OCI-LY1 (cell line): ENCODE measurements at regions not wholly inside any gene's neighbourhood (a gene's known extent, or its start where the extent isn't known, plus 50 kb on each side); places are given as distances from the start of the nearest gene placed in this dataset.

Source experiments
- H2AFZ ChIP-seq: fragments of 200-600 bp; sonication (generic), shearing (Covaris generic); 2 replicates; pipeline ENCODE4 v1.6.0; 2014; ENCODE audit warnings: antibody characterized with exemption, mild to moderate bottlenecking, low read length
- H3F3A ChIP-seq: fragments of 200-600 bp; sonication (generic), shearing (Covaris generic); 2 replicates; pipeline ENCODE4 v1.6.0; 2014; ENCODE audit warnings: mild to moderate bottlenecking, antibody characterized with exemption, low read length, moderate library complexity; ENCODE audit not compliant: insufficient read depth
- H3K27ac ChIP-seq: fragments of 200-600 bp; sonication (generic); 2 replicates; pipeline ENCODE4 v1.5.1; 2014; ENCODE audit warnings: low read length, mixed run types, mild to moderate bottlenecking, low read depth; ENCODE audit not compliant: poor library complexity, severe bottlenecking
- H3K27me3 ChIP-seq: fragments of 200-600 bp; sonication (generic); 2 replicates; pipeline ENCODE4 v1.6.0; 2014; ENCODE audit warnings: antibody characterized with exemption, mild to moderate bottlenecking, low read length, moderate library complexity; ENCODE audit not compliant: insufficient read depth
- H3K36me3 ChIP-seq: fragments of 200-600 bp; sonication (generic); 2 replicates; pipeline ENCODE4 v1.6.1; 2014; ENCODE audit warnings: mild to moderate bottlenecking, antibody characterized with exemption, low read length, moderate library complexity, mixed read lengths; ENCODE audit not compliant: insufficient read depth
- H3K4me1 ChIP-seq: fragments of 200-600 bp; sonication (generic); 2 replicates; pipeline ENCODE4 v1.5.1; 2014; ENCODE audit warnings: mild to moderate bottlenecking, low read length, moderate library complexity; ENCODE audit not compliant: insufficient read depth, severe bottlenecking
- H3K4me2 ChIP-seq: fragments of 200-600 bp; sonication (generic), shearing (Covaris generic); 2 replicates; pipeline ENCODE4 v1.6.1; 2014; ENCODE audit warnings: low read length
- H3K4me3 ChIP-seq: fragments of 200-600 bp; sonication (generic); 2 replicates; pipeline ENCODE4 v1.5.1; 2014; ENCODE audit warnings: low read length, low read depth, mild to moderate bottlenecking, mixed read lengths; ENCODE audit not compliant: poor library complexity, severe bottlenecking
- H3K79me2 ChIP-seq: fragments of 200-600 bp; shearing (Covaris generic); 2 replicates; pipeline ENCODE4 v1.6.1; 2016; ENCODE audit warnings: mixed run types, low read length, mixed read lengths; ENCODE audit not compliant: insufficient read depth
- H3K9ac ChIP-seq: fragments of 200-600 bp; sonication (generic), shearing (Covaris generic); 2 replicates; pipeline ENCODE4 v1.6.1; 2014; ENCODE audit warnings: mild to moderate bottlenecking, low read length, mixed read lengths
- H3K9me2 ChIP-seq: fragments of 200-600 bp; sonication (generic), shearing (Covaris generic); 2 replicates; pipeline ENCODE4 v1.6.1; 2014; ENCODE audit warnings: low read depth, mild to moderate bottlenecking, low read length, mixed read lengths
- H3K9me3 ChIP-seq: fragments of 200-600 bp; shearing (Covaris generic); 2 replicates; pipeline ENCODE4 v1.6.1; 2014; ENCODE audit warnings: low read length, mixed read lengths
- H4K20me1 ChIP-seq: fragments of 200-600 bp; sonication (generic), shearing (Covaris generic); 2 replicates; pipeline ENCODE4 v1.6.0; 2016; ENCODE audit warnings: mild to moderate bottlenecking, low read length; ENCODE audit not compliant: insufficient read depth
- EZH2 ChIP-seq: fragments of 200-600 bp; sonication (generic), shearing (Covaris generic); IDR thresholded peaks from 2 replicates; pipeline ENCODE4 v1.8.0; 2017; ENCODE audit warnings: borderline replicate concordance, mixed run types, mild to moderate bottlenecking, antibody characterized with exemption, low read length, moderate library complexity, mixed read lengths
- TF ChIP-seq, protein P1 (sequence below): fragments of 200-600 bp; sonication (generic), shearing (Covaris generic); IDR thresholded peaks from 2 replicates; pipeline ENCODE4 v1.5.1; 2017; ENCODE audit warnings: mild to moderate bottlenecking, antibody characterized with exemption, low read length, moderate library complexity, mixed read lengths

DNA sequence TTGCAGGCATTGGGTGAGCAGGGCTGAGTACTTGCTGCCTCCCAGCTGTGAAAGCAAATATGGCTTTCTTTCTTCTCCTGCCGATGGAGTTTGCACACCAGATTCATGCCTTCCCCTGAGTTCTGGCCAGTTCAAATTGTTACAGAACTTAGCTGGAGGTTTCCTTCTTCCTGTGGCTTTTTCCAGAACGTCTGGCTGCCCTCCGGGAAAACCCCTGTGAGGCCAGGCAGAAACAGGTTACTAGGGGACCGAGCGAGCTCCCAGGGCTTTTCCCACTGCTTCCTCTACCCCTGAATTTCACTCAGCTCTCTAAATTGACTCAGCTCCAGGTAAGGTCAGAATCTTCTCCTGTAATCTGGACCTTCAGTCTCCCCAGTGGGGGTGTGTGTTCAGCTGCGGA lies 482.4 kb downstream of the C4orf33 start:
- H3F3A ChIP-seq: no peaks in the 10 kb centered on the region
- H3K9ac ChIP-seq: no peak overlapping the region
- no peaks in the 10 kb centered on the region for H3K9me2 ChIP-seq
- no peak for TF ChIP-seq EZH2
- TF ChIP-seq, protein P1, sequence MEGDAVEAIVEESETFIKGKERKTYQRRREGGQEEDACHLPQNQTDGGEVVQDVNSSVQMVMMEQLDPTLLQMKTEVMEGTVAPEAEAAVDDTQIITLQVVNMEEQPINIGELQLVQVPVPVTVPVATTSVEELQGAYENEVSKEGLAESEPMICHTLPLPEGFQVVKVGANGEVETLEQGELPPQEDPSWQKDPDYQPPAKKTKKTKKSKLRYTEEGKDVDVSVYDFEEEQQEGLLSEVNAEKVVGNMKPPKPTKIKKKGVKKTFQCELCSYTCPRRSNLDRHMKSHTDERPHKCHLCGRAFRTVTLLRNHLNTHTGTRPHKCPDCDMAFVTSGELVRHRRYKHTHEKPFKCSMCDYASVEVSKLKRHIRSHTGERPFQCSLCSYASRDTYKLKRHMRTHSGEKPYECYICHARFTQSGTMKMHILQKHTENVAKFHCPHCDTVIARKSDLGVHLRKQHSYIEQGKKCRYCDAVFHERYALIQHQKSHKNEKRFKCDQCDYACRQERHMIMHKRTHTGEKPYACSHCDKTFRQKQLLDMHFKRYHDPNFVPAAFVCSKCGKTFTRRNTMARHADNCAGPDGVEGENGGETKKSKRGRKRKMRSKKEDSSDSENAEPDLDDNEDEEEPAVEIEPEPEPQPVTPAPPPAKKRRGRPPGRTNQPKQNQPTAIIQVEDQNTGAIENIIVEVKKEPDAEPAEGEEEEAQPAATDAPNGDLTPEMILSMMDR: no peak
- no peak overlapping the region for H3K4me2 ChIP-seq
- no peaks in the 10 kb centered on the region for H3K4me1 ChIP-seq
- no peaks in the 10 kb centered on the region for H3K79me2 ChIP-seq
- no peak overlapping the region for H3K27ac ChIP-seq
- H3K27me3 ChIP-seq: no peaks in the 10 kb centered on the region
- H3K4me3 ChIP-seq: no peak overlapping the region
- H2AFZ ChIP-seq: no peak overlapping the region
- no peaks in the 10 kb centered on the region for H3K9me3 ChIP-seq
- H4K20me1 ChIP-seq: no peaks in the 10 kb centered on the region
- no peaks in the 10 kb centered on the region for H3K36me3 ChIP-seq

DNA sequence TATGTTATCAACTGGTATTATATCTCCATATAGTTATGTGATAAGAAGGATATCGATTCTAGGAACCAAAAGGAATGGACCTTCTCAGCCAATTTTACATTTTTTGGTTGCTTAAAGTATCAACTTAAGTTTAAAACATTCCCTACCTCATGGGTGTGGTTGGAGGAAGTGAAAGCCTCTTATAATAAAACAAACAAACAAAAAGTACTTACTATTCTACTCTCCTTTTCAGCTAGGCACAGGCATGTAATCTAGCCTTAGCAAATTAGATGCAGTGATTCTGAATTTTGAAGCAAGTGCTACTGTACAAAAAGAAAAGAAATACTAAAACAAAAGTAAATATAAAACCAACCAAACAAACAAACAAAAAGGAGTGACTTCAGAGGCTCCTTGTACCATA lies 485.4 kb downstream of the C4orf33 start:
- no peak overlapping the region for H3K9ac ChIP-seq
- no peak overlapping the region for H3K4me3 ChIP-seq
- H2AFZ ChIP-seq: no peak overlapping the region
- no peaks in the 10 kb centered on the region for H3K9me2 ChIP-seq
- no peaks in the 10 kb centered on the region for H3K9me3 ChIP-seq
- no peaks in the 10 kb centered on the region for H4K20me1 ChIP-seq
- H3K4me1 ChIP-seq: no peaks in the 10 kb centered on the region
- H3K79me2 ChIP-seq: no peaks in the 10 kb centered on the region
- no peaks in the 10 kb centered on the region for H3K36me3 ChIP-seq
- no peak overlapping the region for H3K4me2 ChIP-seq
- H3F3A ChIP-seq: no peaks in the 10 kb centered on the region
- H3K27me3 ChIP-seq: no peaks in the 10 kb centered on the region
- no peak overlapping the region for H3K27ac ChIP-seq
- TF ChIP-seq, protein P1: no peak
- TF ChIP-seq EZH2: no peak

DNA sequence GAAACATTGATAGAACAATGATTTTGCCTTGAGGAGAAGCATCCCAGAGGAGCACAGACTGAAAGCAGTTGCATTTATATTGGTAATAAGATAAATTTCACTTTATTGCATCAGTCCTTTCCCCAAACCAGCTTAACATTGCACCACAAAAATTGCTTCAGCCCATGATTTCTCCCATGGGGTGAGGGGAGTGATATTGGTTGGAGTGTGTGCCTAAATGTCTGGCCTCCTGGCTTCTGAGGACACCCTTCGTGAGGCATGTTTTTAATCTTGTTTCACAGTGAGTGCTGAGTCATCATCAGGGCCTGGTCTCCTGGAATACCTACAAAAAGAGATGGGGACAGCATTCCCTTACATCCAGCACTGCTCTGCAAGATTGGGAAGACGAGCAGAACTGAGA lies 487.9 kb downstream of the C4orf33 start:
- no peaks in the 10 kb centered on the region for H3K9me3 ChIP-seq
- H3K4me1 ChIP-seq: no peaks in the 10 kb centered on the region
- no peaks in the 10 kb centered on the region for H3K9me2 ChIP-seq
- no peak overlapping the region for H2AFZ ChIP-seq
- TF ChIP-seq, protein P1: no peak
- no peak for TF ChIP-seq EZH2
- no peaks in the 10 kb centered on the region for H3K79me2 ChIP-seq
- no peaks in the 10 kb centered on the region for H4K20me1 ChIP-seq
- H3F3A ChIP-seq: no peaks in the 10 kb centered on the region
- no peak overlapping the region for H3K4me3 ChIP-seq
- H3K27me3 ChIP-seq: no peaks in the 10 kb centered on the region
- H3K9ac ChIP-seq: no peak overlapping the region
- no peaks in the 10 kb centered on the region for H3K36me3 ChIP-seq
- no peak overlapping the region for H3K27ac ChIP-seq
- no peak overlapping the region for H3K4me2 ChIP-seq
